ENCODE measurements at regions not wholly inside any gene's neighbourhood (a gene's known extent, or its start where the extent isn't known, plus 50 kb on each side); places are given as distances from the start of the nearest gene placed in this dataset.
"Not testable (repeated sequence)": the region's sequence is repeated elsewhere in the genome, so short reads cannot be mapped to it uniquely, and the experiment has no call there.

GRCh38 chr13:73171926-73172325 lies 113.1 kb downstream of the KLF5 start:
- DNase-seq = no peak

- DNase-seq = no peak
Measured at GRCh38 chr13:73171271-73171682, 112.5 kb downstream of the KLF5 start.

- DNase-seq = no peak
Measured at GRCh38 chr13:73169971-73170370, 111.2 kb downstream of the KLF5 start.

GRCh38 chr13:73168953-73169401 lies 110.2 kb downstream of the KLF5 start:
- no peak for DNase-seq

- DNase-seq = peak; percentile 20
Measured at GRCh38 chr13:73168226-73168952, 109.6 kb downstream of the KLF5 start.

- DNase-seq = no peak
Measured at GRCh38 chr13:73167028-73167820, 108.4 kb downstream of the KLF5 start.

- DNase-seq = no peak
Measured at GRCh38 chr13:73166204-73166603, 107.4 kb downstream of the KLF5 start.

- no peak for DNase-seq
Measured at GRCh38 chr13:73162912-73163911, 104.4 kb downstream of the KLF5 start.

- DNase-seq = not testable (repeated sequence)
Measured at GRCh38 chr13:73160371-73161031, 101.7 kb downstream of the KLF5 start.

- DNase-seq = no peak
Measured at GRCh38 chr13:73158851-73159250, 100.0 kb downstream of the KLF5 start.

GRCh38 chr13:73157031-73157430 lies 98.2 kb downstream of the KLF5 start:
- no peak for DNase-seq

- no peak for DNase-seq
Measured at GRCh38 chr13:73146707-73147106, 87.9 kb downstream of the KLF5 start.

- DNase-seq = peak; percentile 33
Measured at GRCh38 chr13:73142071-73142470, 83.3 kb downstream of the KLF5 start.

GRCh38 chr13:73141292-73141771 lies 82.5 kb downstream of the KLF5 start:
- peak; percentile 11 for DNase-seq

GRCh38 chr13:73140801-73141200 lies 82.0 kb downstream of the KLF5 start:
- no peak for DNase-seq

GRCh38 chr13:73138638-73139491 lies 80.1 kb downstream of the KLF5 start:
- no peak for DNase-seq

- DNase-seq = no peak
Measured at GRCh38 chr13:73138276-73138637, 79.5 kb downstream of the KLF5 start.

GRCh38 chr13:73136776-73137175 lies 78.0 kb downstream of the KLF5 start:
- DNase-seq = no peak

- no peak for DNase-seq
Measured at GRCh38 chr13:73133531-73133930, 74.7 kb downstream of the KLF5 start.

- no peak for DNase-seq
Measured at GRCh38 chr13:73131247-73131646, 72.4 kb downstream of the KLF5 start.

- DNase-seq = no peak
Measured at GRCh38 chr13:73129023-73129422, 70.2 kb downstream of the KLF5 start.
